ENCODE measurements at regions not wholly inside any gene's neighbourhood (a gene's known extent, or its start where the extent isn't known, plus 50 kb on each side); places are given as distances from the start of the nearest gene placed in this dataset.

DNA sequence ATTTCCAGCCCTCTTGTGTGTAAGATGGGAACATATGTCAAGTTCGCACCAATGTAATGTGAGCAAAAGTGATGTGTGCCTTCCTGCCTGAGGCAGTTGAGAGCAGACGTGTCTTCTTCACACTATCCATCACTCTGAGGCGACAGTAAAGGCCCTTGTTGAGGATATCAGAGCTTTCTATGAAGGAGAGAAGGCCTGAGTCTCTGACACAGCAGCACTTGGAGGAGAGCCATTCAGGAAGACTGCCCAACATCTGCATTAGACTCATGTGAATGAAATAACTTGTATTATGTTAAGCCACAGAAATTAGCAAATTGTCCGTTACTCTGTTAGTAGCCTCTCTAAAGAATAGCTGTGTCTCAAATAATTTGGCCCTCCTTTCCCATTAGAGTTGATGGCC lies 108.8 kb upstream of the CCDC54 start:
- Histone ChIP-seq H3K27ac (no peak overlapping the region), H3K36me3 (no peaks in the 10 kb centered on the region), H3K9me3 (no peaks in the 10 kb centered on the region), H3K27me3 (ENCODE audit: low read depth) (no peaks in the 10 kb centered on the region), H3K4me1 (peaks cover 15% of the 10 kb centered on the region), H3K4me3 (no peak overlapping the region)
- intact Hi-C loops (cut with DNase I), result no loop called here
- DNase-seq (no peak), ATAC-seq (no peak)
- TF ChIP-seq, protein P1, sequence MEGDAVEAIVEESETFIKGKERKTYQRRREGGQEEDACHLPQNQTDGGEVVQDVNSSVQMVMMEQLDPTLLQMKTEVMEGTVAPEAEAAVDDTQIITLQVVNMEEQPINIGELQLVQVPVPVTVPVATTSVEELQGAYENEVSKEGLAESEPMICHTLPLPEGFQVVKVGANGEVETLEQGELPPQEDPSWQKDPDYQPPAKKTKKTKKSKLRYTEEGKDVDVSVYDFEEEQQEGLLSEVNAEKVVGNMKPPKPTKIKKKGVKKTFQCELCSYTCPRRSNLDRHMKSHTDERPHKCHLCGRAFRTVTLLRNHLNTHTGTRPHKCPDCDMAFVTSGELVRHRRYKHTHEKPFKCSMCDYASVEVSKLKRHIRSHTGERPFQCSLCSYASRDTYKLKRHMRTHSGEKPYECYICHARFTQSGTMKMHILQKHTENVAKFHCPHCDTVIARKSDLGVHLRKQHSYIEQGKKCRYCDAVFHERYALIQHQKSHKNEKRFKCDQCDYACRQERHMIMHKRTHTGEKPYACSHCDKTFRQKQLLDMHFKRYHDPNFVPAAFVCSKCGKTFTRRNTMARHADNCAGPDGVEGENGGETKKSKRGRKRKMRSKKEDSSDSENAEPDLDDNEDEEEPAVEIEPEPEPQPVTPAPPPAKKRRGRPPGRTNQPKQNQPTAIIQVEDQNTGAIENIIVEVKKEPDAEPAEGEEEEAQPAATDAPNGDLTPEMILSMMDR (IDR thresholded peaks at IDR 0.05), result no peak

DNA sequence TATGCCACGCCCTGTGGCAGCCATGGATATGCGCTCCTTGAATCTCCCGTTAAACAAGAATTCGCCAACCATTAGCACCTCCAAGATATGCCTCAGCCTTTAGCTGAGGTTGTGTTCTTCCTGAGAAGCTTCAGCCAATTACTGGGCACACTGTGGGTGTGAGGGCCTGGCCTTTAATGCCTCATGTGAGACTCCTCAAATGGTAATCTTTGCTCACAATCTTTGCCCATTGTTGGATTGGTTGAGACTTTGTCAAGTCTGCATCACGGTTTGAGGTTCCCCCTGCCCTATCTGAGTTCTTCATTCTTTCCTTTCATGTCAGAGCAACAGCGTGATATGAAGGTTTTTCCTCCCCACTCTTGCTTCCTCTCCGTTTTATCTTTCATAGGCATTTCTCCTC lies 108.1 kb upstream of the CCDC54 start:
- no peak overlapping the region for H3K4me3 ChIP-seq
- peaks cover 9% of the 10 kb centered on the region for H3K4me1 ChIP-seq
- H3K9me3 ChIP-seq, result no peaks in the 10 kb centered on the region
- H3K36me3 ChIP-seq, result no peaks in the 10 kb centered on the region
- TF ChIP-seq, protein P1 (IDR thresholded peaks at IDR 0.05), result no peak
- DNase-seq (no peak), ATAC-seq (no peak)
- H3K27me3 ChIP-seq (ENCODE audit: low read depth), result no peaks in the 10 kb centered on the region
- intact Hi-C loops (cut with DNase I), result no loop called here
- H3K27ac ChIP-seq, result no peak overlapping the region

DNA sequence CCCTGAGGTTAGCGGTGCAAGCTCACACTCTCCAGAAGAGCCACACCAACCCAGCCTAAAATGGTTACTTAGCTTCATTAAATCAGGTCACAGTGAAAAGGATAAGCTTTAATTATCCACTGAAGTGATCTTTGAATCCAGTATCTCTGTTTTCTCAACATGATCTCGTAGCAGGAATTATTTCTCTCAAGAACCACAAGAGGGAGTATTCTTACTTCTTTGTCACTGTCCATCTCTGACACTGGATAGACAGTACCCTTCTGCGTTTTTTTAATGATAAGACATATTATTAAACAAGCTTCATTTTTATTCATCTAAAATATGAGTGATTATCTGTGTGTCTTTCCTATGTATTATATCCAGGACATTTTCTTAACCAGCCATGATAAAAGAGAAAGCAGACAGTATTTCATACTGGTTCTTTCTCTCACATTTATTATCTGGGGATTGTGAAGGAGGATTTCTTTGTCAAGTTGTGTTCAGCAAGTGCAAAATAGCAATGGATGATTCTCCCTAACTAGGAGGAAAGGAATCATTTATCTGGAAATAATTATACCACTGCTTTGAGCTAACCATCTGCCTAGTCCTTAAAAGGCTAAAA lies 105.4 kb upstream of the CCDC54 start:
- Histone ChIP-seq H3K4me1 (no peaks in the 10 kb centered on the region), H3K27ac (no peak overlapping the region), H3K27me3 (ENCODE audit: low read depth) (no peaks in the 10 kb centered on the region), H3K36me3 (no peaks in the 10 kb centered on the region), H3K4me3 (no peak overlapping the region), H3K9me3 (no peaks in the 10 kb centered on the region)
- no peak for DNase-seq
- peak; percentile 51 to 64 for ATAC-seq
- TF ChIP-seq, protein P1 (IDR thresholded peaks at IDR 0.05), result peak; percentile 70
- intact Hi-C loops (cut with DNase I), result loop anchor here (10.0 kb wide), 1 partner anchor 153 kb away; no protein-coding TSS in a partner anchor

DNA sequence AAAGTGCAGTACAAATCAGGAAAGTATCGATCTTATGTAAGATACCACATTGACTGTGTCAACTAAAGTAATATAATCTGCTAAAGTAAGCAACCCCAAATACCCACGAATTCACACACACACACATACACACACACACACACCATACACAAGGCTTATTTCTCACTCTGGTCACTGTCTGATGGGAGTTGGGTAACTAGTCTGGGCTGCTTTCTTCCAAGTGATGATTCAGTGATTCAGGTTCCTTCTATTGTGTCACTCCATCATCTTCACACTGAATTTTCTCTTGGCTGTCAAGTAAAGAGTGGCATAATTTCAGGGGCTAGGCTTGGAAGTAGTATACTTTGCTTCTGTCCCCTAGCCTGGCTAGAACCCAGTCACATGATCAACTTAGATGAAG lies 104.8 kb upstream of the CCDC54 start:
- no peaks in the 10 kb centered on the region for H3K36me3 ChIP-seq
- DNase-seq, result no peak
- H3K4me1 ChIP-seq, result no peaks in the 10 kb centered on the region
- no peaks in the 10 kb centered on the region for H3K9me3 ChIP-seq
- H3K27me3 ChIP-seq (ENCODE audit: low read depth), result no peaks in the 10 kb centered on the region
- H3K4me3 ChIP-seq, result no peak overlapping the region
- no peak overlapping the region for H3K27ac ChIP-seq
- TF ChIP-seq, protein P1 (IDR thresholded peaks at IDR 0.05), result no peak
- intact Hi-C loops (cut with DNase I), result loop anchor here (10.0 kb wide), 1 partner anchor 152 kb away; no protein-coding TSS in a partner anchor
- ATAC-seq, result no peak

DNA sequence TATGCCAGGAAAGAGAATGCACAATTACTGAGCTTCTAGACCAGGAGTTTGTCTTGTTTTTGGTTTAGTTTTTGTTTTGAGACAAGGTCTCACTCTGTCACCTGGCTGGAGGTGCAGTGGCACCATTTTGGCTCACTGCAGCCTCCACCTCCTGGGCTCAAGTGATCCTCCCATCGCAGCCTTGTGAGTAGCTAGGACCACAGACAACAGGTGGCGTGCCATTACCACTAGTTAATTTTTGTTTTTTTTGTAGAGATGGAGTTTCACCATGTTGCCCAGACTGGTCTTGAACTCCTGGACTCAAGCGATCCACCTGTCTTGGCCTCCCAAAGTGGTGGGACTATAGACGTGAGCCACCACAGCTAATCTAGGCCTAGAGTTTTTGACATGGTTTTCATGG lies 104.4 kb upstream of the CCDC54 start:
- H3K4me1 ChIP-seq, result no peaks in the 10 kb centered on the region
- no peaks in the 10 kb centered on the region for H3K9me3 ChIP-seq
- ATAC-seq (no peak), DNase-seq (no peak)
- H3K27ac ChIP-seq, result no peak overlapping the region
- no peaks in the 10 kb centered on the region for H3K27me3 ChIP-seq (ENCODE audit: low read depth)
- H3K36me3 ChIP-seq, result no peaks in the 10 kb centered on the region
- TF ChIP-seq, protein P1 (IDR thresholded peaks at IDR 0.05), result no peak
- intact Hi-C loops (cut with DNase I), result loop anchor here (10.0 kb wide), 1 partner anchor 152 kb away; no protein-coding TSS in a partner anchor
- no peak overlapping the region for H3K4me3 ChIP-seq

Measured in lower lobe of right lung (tissue), 2 donors.